OCI-LY3 (cell line): ENCODE measurements at regions not wholly inside any gene's neighbourhood (a gene's known extent, or its start where the extent isn't known, plus 50 kb on each side); places are given as distances from the start of the nearest gene placed in this dataset.
A peak's percentile ranks its signal among the peaks of the same experiment; 100 is the strongest.
"Not testable (repeated sequence)": the region's sequence is repeated elsewhere in the genome, so short reads cannot be mapped to it uniquely, and the experiment has no call there.

Experiments
- H2AFZ ChIP-seq: fragments of 200-600, 300-600 bp; shearing (Covaris generic); 2 replicates; pipeline ENCODE4 v1.6.0; 2014; ENCODE audit warnings: antibody characterized with exemption, low read depth, low read length
- H3K27ac ChIP-seq: fragments of 200-600, 300-600 bp; sonication (generic); 2 replicates; pipeline ENCODE4 v1.5.1; 2014; ENCODE audit warnings: mild to moderate bottlenecking, low read length, moderate library complexity, mixed read lengths
- H3K27me3 ChIP-seq: fragments of 200-600, 300-600 bp; sonication (generic); 2 replicates; pipeline ENCODE4 v1.6.1; 2014; ENCODE audit warnings: low read depth, low read length, mixed read lengths
- H3K36me3 ChIP-seq: fragments of 200-600, 300-600 bp; sonication (generic); replicated peaks from 2 replicates; pipeline ENCODE3; 2014; ENCODE audit warnings: low read depth, low read length, mixed read lengths
- H3K4me1 ChIP-seq: fragments of 300-600, 200-600 bp; sonication (generic); 2 replicates; pipeline ENCODE4 v1.6.1; 2014; ENCODE audit warnings: low read length, mixed read lengths
- H3K4me2 ChIP-seq: fragments of 200-600, 300-600 bp; sonication (generic); 2 replicates; pipeline ENCODE4 v1.6.1; 2014; ENCODE audit warnings: low read length, mixed read lengths
- H3K4me3 ChIP-seq: fragments of 300-600, 200-600 bp; sonication (generic); 2 replicates; pipeline ENCODE4 v1.5.1; 2014; ENCODE audit warnings: antibody characterized with exemption, mild to moderate bottlenecking, low read length, moderate library complexity
- H3K79me2 ChIP-seq: fragments of 300-600, 200-600 bp; shearing (Covaris generic); 2 replicates; pipeline ENCODE4 v1.6.1; 2014; ENCODE audit warnings: mild to moderate bottlenecking, low read length, mixed read lengths
- H3K9ac ChIP-seq: fragments of 300-600, 200-600 bp; shearing (Covaris generic); 2 replicates; pipeline ENCODE4 v1.6.0; 2014; ENCODE audit warnings: mild to moderate bottlenecking, low read length, moderate library complexity
- H3K9me3 ChIP-seq: fragments of 200-600, 300-600 bp; shearing (Covaris generic); 2 replicates; pipeline ENCODE4 v1.6.1; 2014; ENCODE audit warnings: low read length, mixed read lengths; ENCODE audit not compliant: insufficient read depth
- H4K20me1 ChIP-seq: fragments of 200-600, 300-600 bp; sonication (generic); 2 replicates; pipeline ENCODE4 v1.6.1; 2016; ENCODE audit warnings: low read length, mixed read lengths; ENCODE audit not compliant: insufficient read depth
- CTCF ChIP-seq: fragments of 200-600, 300-600 bp; sonication (generic); IDR thresholded peaks from 2 replicates; pipeline ENCODE4 v1.5.1; 2014; ENCODE audit warnings: antibody characterized with exemption, low read length, low read depth
- EZH2phosphoT487 ChIP-seq: fragments of 200-600 bp; shearing (Covaris generic); IDR thresholded peaks from 2 replicates; pipeline ENCODE4 v1.6.1; 2018; ENCODE audit warnings: antibody characterized with exemption, mixed run types, low read depth

- no peak overlapping the region for H3K27ac ChIP-seq
Measured at GRCh38 chr3:140863580-140864009, 78.0 kb upstream of the SLC25A36 start.

GRCh38 chr3:140870351-140870750 is 71.3 kb upstream of the SLC25A36 start:
- Histone ChIP-seq H2AFZ (no peak overlapping the region), H3K4me2 (no peak overlapping the region), H3K4me3 (no peak overlapping the region), H3K4me1 (no peaks in the 10 kb centered on the region), H4K20me1 (no peaks in the 10 kb centered on the region), H3K9me3 (no peaks in the 10 kb centered on the region), H3K27me3 (no peaks in the 10 kb centered on the region), H3K79me2 (no peaks in the 10 kb centered on the region), H3K36me3 (no peaks in the 10 kb centered on the region), H3K27ac (no peak overlapping the region), H3K9ac (no peak overlapping the region)
- TF ChIP-seq EZH2phosphoT487, result no peak
- no peak for TF ChIP-seq CTCF

More at GRCh38 chr3:140863580-140864009, 78.0 kb upstream of the SLC25A36 start:
- H3K79me2 ChIP-seq, result no peaks in the 10 kb centered on the region
- peak overlapping the region; percentile 36 for H3K4me3 ChIP-seq
- no peaks in the 10 kb centered on the region for H4K20me1 ChIP-seq
- H3K36me3 ChIP-seq, result no peaks in the 10 kb centered on the region
- peak; percentile 64 for TF ChIP-seq CTCF
- no peak for TF ChIP-seq EZH2phosphoT487
- H2AFZ ChIP-seq, result peak overlapping the region; percentile 93
- no peaks in the 10 kb centered on the region for H3K9me3 ChIP-seq
- H3K4me2 ChIP-seq, result peak overlapping the region; percentile 61
- H3K9ac ChIP-seq, result peak overlapping the region; percentile 24; the same call in 1 of the 2 replicates
- no peaks in the 10 kb centered on the region for H3K27me3 ChIP-seq
- peaks cover 20% of the 10 kb centered on the region for H3K4me1 ChIP-seq

- Histone ChIP-seq H3K36me3 (no peaks in the 10 kb centered on the region), H3K4me3 (no peak overlapping the region), H3K79me2 (no peaks in the 10 kb centered on the region), H3K4me1 (no peaks in the 10 kb centered on the region), H3K4me2 (no peak overlapping the region), H4K20me1 (no peaks in the 10 kb centered on the region), H2AFZ (no peak overlapping the region), H3K27ac (no peak overlapping the region), H3K9ac (no peak overlapping the region), H3K27me3 (no peaks in the 10 kb centered on the region), H3K9me3 (no peaks in the 10 kb centered on the region)
- TF ChIP-seq CTCF (no peak), EZH2phosphoT487 (no peak)
Measured at GRCh38 chr3:140871022-140871421, 70.6 kb upstream of the SLC25A36 start.

GRCh38 chr3:140872165-140872564 is 69.5 kb upstream of the SLC25A36 start:
- H3K79me2 ChIP-seq, H3K9ac ChIP-seq, H3K27me3 ChIP-seq, H3K4me3 ChIP-seq, H2AFZ ChIP-seq, H3K36me3 ChIP-seq, H4K20me1 ChIP-seq, H3K9me3 ChIP-seq, H3K4me1 ChIP-seq, H3K27ac ChIP-seq, H3K4me2 ChIP-seq: not testable (repeated sequence)
